Renal pelvis (tissue), 1 donor: ENCODE measurements at regions not wholly inside any gene's neighbourhood (a gene's known extent, or its start where the extent isn't known, plus 50 kb on each side); places are given as distances from the start of the nearest gene placed in this dataset.
"Not testable (repeated sequence)": the region's sequence is repeated elsewhere in the genome, so short reads cannot be mapped to it uniquely, and the experiment has no call there.

Source experiments
- DNase-seq: peaks from one replicate; pipeline ENCODE4 v3.0.0-alpha.2; 2013

- DNase-seq, result no peak
Measured at GRCh38 chr3:171980578-171981270, 58.7 kb upstream of the FNDC3B start.

DNA sequence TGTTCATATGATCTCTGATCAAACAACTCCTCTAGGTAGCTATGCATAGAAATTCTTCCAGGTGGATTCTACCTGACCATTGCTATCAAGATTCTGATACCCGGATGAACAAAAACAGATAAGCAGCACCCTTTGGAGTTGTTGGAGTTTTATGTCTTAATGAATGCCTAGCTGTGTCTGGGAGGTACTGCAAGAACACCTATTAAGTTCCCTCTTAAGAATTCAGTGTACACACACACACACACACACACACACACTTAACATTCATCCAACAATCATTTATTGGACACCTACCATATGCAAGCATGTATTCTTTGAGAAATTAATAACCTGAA is 58.1 kb upstream of the FNDC3B start:
- DNase-seq, result no peak

DNA sequence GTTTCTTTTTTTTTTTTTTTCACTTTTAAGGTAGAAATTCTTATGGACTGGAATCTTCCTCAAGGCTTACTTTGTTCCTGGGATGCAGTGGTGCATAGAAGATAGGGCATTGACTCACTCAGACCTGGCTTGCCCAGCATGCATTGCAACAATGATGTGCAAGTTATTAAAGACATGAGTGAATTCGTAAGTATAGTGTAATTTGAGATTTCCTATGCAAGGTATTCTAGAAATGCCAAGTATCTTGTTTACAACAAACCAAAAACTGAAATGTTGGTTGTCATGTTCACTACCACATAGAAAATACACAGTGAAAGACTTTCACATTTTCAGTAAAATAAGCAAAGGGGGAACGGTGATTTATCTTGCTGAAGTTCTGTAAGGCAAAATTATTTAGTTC is 56.5 kb upstream of the FNDC3B start:
- no peak for DNase-seq

DNA sequence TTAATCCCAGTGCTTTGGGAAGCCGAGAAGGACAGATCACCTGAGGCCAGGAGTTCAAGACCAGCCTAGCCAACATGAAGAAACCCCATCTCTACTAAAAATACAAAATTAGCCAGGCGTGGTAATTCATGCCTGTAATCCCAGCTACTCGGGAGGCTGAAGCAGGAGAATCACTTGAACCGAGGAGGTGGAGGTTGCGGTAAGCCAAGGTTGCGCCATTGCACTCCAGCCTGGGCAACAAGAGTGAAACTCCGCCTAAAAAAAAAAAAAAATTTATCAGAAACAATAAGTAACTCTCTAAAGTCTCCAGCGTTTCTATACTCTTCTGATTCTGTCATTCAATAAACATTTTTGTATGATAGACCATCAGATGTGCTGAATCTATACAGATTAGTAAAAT is 55.7 kb upstream of the FNDC3B start:
- not testable (repeated sequence) for DNase-seq

GRCh38 chr3:171984883-171985282 is 54.5 kb upstream of the FNDC3B start:
- no peak for DNase-seq

DNA sequence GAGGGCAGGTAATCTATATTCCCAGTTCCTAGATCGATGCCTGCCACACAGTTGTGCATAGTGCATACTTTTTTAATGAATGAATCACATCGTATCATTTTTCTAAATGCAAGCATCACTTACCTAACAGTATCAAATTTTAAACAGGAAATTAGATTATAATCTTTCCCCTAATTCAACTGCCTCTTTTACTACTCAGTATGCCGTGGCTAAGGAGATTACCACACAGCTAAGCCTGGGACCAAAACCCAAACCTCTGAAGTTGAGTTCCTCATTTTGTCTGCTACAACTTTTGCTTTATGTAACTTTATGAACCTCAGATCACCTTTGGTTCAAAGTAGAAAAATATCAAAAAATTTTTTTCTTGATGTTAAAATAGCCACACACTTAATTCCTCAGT is 53.2 kb upstream of the FNDC3B start:
- DNase-seq, result no peak

DNA sequence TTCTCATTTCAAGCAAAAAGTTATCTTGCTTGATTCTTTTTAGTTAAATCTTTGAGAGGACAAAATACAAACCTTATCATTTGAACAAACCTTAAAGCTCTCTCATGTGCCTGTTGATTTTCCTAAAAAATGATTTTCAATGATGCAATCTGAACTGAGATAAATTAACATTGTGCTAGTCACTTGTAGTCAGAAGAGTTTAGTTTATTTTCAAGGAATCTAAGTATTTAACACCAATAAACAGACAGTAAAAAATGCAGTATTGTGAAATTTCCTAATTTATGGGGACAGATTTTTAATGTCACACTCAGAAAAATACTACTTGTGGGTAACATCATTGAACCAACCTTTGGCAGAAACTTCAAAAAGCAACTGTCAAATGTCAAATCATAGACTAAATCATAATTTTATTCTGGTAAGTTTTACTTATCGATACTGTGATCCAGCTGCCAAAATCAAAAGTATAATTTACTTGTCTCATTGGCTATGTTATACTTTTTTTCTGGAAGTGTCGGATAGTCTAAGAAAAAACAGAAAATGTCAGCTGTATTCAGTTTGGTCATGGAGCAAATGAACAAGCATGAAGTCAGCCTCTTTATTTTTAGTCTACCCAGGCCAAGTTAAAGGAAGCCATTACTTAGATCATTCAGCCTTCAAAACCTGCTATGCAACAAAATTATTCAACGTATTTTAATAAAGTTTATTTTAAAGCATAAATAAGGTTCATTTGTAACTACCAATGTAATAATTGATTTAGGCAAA is 52.4 kb upstream of the FNDC3B start:
- no peak for DNase-seq
